ENCODE measurements at regions not wholly inside any gene's neighbourhood (a gene's known extent, or its start where the extent isn't known, plus 50 kb on each side); places are given as distances from the start of the nearest gene placed in this dataset.

DNA sequence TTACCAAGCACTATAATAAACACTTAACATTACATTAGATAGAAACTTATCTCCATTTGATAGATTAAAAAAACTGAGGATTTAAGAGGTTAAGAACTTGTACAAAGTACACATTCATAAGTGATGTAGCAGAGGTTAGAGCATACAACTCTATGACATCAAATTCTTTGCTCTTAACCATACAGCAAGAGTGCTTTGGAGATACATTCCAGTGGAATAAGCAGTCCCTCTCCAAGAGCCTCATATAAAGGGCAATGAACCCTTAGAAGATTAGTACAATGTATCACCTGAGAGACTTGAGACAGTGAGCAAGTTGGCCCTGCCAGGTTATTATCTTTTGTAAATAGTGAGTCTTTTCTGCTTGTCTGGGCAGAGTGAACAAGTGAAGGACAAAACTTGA lies 600.4 kb upstream of the CT83 start:
- Histone ChIP-seq H2BK120ac (replicated peaks; ENCODE audit: low read depth, low read length) (no peak overlapping the region), H3K27ac (ENCODE audit: low read depth, low read length) (no peak overlapping the region), H3K79me1 (ENCODE audit: low read depth, low read length) (no peaks in the 10 kb centered on the region), H3K4me1 (replicated peaks in 1 of 4; ENCODE audit: control insufficient read depth in 3 of 4, insufficient read depth in 4 of 4, low read length in 3 of 4) (no peaks in the 10 kb centered on the region), H3K18ac (ENCODE audit: extremely low read depth, low read length) (no peak overlapping the region), H3K23me2 (ENCODE audit: low read depth, low read length) (no peaks in the 10 kb centered on the region), H2AFZ (ENCODE audit: low read length) (no peak overlapping the region), H4K8ac (ENCODE audit: extremely low read depth, insufficient read depth, low read length) (no peak overlapping the region), H4K5ac (ENCODE audit: insufficient read length, low read depth, low read length) (no peak overlapping the region), H3K4me2 (ENCODE audit: insufficient read depth in 1 of 2, low read depth in 2 of 2, low read length in 2 of 2) (no peak overlapping the region), H3K14ac (ENCODE audit: insufficient read length) (no peak overlapping the region), H2BK5ac (ENCODE audit: low read depth, low read length) (no peak overlapping the region), H2AK5ac (ENCODE audit: low read depth, low read length) (no peak overlapping the region), H3K9me3 (ENCODE audit: insufficient read depth in 2 of 2, low read depth in 1 of 2, low read length in 1 of 2) (no peaks in the 10 kb centered on the region), H2BK12ac (ENCODE audit: low read depth, low read length) (no peak overlapping the region), H3K36me3 (ENCODE audit: control insufficient read depth in 2 of 4, insufficient read depth in 4 of 4, low read length in 3 of 4) (no peaks in the 10 kb centered on the region), H4K20me1 (replicated peaks in 1 of 2; ENCODE audit: control insufficient read depth in 1 of 2, insufficient read depth in 2 of 2, low read length in 2 of 2) (no peaks in the 10 kb centered on the region), H3K56ac (replicated peaks; ENCODE audit: insufficient read length, low read depth, low read length) (no peak overlapping the region), H2BK20ac (ENCODE audit: low read length) (no peak overlapping the region), H3K79me2 (ENCODE audit: control insufficient read depth in 1 of 2, insufficient read depth in 2 of 2, low read length in 2 of 2) (no peaks in the 10 kb centered on the region), H3K9ac (replicated peaks in 1 of 4; ENCODE audit: extremely low read depth in 1 of 4, low read depth in 3 of 4, low read length in 3 of 4) (no peak overlapping the region), H2BK15ac (ENCODE audit: low read length) (no peak overlapping the region), H3K23ac (ENCODE audit: insufficient read length) (no peak overlapping the region), H4K91ac (replicated peaks; ENCODE audit: insufficient read length, low read length) (no peak overlapping the region), H3K27me3 (replicated peaks in 1 of 4; ENCODE audit: control insufficient read depth in 3 of 4, extremely low read depth in 1 of 4, insufficient read depth in 3 of 4, low read length in 3 of 4) (no peaks in the 10 kb centered on the region), H3K4me3 (ENCODE audit: extremely low read depth in 1 of 4, insufficient read depth in 2 of 4, low read depth in 3 of 4, low read length in 4 of 4) (no peak overlapping the region), H3K4ac (replicated peaks; ENCODE audit: insufficient read length, low read depth, low read length) (no peak overlapping the region)
- DNase-seq (ENCODE audit: low read depth in 1 of 2, low spot score in 2 of 2) (no peak), FAIRE-seq (no peak)
- CTCF ChIA-PET (ENCODE audit: partially characterized antibody): no interaction called here
- POLR2A ChIA-PET (ENCODE audit: partially characterized antibody): no interaction called here
- no peak for TF ChIP-seq ASH2L (IDR thresholded peaks at IDR 0.05; ENCODE audit: low read length)
- TF ChIP-seq SRF (IDR thresholded peaks at IDR 0.05; ENCODE audit: low read depth, low read length): no peak
- TF ChIP-seq, protein P1, sequence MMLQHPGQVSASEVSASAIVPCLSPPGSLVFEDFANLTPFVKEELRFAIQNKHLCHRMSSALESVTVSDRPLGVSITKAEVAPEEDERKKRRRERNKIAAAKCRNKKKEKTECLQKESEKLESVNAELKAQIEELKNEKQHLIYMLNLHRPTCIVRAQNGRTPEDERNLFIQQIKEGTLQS (IDR thresholded peaks at IDR 0.05; ENCODE audit: insufficient read depth, low read depth, low read length): no peak
- TF ChIP-seq, protein P2, sequence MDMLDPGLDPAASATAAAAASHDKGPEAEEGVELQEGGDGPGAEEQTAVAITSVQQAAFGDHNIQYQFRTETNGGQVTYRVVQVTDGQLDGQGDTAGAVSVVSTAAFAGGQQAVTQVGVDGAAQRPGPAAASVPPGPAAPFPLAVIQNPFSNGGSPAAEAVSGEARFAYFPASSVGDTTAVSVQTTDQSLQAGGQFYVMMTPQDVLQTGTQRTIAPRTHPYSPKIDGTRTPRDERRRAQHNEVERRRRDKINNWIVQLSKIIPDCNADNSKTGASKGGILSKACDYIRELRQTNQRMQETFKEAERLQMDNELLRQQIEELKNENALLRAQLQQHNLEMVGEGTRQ (IDR thresholded peaks at IDR 0.05; ENCODE audit: low read length): no peak
- no peak for TF ChIP-seq RBBP5 (IDR thresholded peaks at IDR 0.05; ENCODE audit: borderline replicate concordance, low read depth, low read length)
- TF ChIP-seq TEAD4 (IDR thresholded peaks at IDR 0.05; ENCODE audit: low read depth, low read length): no peak

All from H1 (cell line).